Fibroblast of mammary gland (primary cell): ENCODE measurements at regions not wholly inside any gene's neighbourhood (a gene's known extent, or its start where the extent isn't known, plus 50 kb on each side); places are given as distances from the start of the nearest gene placed in this dataset.

Source experiments
- DNase-seq: peaks from one replicate; pipeline ENCODE4 v3.0.0-alpha.2; 2010; ENCODE audit warnings: low read depth
- H3K4me3 ChIP-seq: 2 replicates; pipeline ENCODE4 v1.5.1; 2011; ENCODE audit warnings: low read depth, mild to moderate bottlenecking, low read length, moderate library complexity; ENCODE audit not compliant: control insufficient read depth
- TF ChIP-seq, protein P1 (sequence below): conservative IDR thresholded peaks from 2 replicates; pipeline ENCODE4 v1.5.1; 2011; ENCODE audit warnings: low read depth, low read length, inconsistent platforms; ENCODE audit not compliant: control insufficient read depth, insufficient read depth

DNA sequence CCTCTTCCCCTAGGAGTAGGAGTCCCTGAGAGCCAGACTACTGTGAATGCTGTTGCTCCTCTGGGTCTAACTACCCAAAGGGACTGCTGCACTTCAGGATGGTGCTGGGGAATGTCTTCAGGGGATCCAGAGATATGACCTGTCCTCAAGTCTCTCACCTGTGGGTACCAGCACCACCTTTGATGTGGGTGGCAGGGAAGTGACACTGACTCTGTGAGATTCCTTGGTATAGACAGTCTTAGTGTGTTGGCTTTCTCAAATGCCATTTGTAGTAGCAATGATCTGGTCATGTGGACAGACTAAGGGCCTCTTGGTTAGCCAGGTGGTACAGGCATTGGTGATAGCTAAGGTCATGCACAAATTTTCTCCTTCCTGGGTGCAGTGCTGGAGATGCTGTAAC is 108.9 kb upstream of the ADAMTS3 start:
- DNase-seq, result no peak
- TF ChIP-seq, protein P1, sequence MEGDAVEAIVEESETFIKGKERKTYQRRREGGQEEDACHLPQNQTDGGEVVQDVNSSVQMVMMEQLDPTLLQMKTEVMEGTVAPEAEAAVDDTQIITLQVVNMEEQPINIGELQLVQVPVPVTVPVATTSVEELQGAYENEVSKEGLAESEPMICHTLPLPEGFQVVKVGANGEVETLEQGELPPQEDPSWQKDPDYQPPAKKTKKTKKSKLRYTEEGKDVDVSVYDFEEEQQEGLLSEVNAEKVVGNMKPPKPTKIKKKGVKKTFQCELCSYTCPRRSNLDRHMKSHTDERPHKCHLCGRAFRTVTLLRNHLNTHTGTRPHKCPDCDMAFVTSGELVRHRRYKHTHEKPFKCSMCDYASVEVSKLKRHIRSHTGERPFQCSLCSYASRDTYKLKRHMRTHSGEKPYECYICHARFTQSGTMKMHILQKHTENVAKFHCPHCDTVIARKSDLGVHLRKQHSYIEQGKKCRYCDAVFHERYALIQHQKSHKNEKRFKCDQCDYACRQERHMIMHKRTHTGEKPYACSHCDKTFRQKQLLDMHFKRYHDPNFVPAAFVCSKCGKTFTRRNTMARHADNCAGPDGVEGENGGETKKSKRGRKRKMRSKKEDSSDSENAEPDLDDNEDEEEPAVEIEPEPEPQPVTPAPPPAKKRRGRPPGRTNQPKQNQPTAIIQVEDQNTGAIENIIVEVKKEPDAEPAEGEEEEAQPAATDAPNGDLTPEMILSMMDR, result no peak
- H3K4me3 ChIP-seq, result no peak overlapping the region

DNA sequence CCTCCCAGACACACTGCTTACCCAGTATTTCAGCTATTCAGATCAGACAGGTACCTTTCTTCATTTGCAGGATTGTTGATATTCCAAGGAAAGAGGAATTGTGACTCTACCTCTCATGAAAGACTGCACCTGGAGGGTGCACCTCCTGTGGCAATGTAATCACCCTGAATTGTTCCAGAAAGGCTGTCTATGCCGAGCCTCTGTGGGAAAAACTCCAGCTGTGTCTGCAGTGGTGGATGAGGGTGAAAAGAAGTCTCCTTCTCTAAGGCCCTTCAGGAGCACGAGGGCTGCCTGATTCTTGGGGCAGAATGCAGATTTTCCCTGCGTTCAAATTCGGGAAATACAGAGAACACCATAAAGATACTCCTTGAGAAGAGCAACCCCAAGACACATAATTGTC is 108.2 kb upstream of the ADAMTS3 start:
- no peak overlapping the region for H3K4me3 ChIP-seq
- no peak for DNase-seq
- TF ChIP-seq, protein P1, result no peak

DNA sequence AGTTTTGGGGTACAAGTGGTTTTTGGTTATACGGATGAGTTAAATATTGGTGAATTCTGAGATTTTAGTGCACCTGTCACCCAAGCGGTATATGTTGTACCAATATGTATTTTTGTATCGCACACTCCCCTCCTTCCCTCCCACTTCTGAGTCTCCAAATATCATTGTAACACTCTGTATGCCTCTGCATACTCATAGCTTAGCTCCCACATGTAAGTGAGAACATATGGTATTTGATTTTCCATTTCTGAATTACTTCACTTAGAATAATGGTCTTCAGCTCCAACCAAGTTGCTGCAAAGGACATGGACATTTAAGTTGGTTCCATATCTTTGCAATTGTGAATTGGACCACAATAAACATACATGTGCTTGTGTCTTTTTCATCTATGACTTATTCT is 103.0 kb upstream of the ADAMTS3 start:
- TF ChIP-seq, protein P1, result no peak
- no peak overlapping the region for H3K4me3 ChIP-seq
- no peak for DNase-seq

DNA sequence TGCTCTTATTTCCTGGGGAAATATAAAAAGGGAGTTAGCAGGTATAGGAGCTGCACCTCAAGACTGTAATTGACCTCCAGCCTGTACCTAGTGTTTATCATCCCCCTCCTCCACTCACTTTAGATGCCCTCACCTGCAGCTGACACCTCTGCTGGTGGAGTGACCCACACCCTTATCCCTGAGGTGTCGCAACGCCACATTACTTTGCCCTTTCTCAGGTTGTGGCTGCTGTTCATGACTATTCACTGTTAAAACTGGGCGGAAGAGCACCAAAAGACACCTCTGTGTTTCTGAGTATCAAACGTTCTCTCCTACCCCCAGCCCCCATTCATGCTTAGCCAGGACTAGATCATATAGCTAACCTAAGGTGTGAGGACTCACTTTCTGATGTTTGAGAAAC is 101.5 kb upstream of the ADAMTS3 start:
- DNase-seq, result no peak
- TF ChIP-seq, protein P1, result no peak

DNA sequence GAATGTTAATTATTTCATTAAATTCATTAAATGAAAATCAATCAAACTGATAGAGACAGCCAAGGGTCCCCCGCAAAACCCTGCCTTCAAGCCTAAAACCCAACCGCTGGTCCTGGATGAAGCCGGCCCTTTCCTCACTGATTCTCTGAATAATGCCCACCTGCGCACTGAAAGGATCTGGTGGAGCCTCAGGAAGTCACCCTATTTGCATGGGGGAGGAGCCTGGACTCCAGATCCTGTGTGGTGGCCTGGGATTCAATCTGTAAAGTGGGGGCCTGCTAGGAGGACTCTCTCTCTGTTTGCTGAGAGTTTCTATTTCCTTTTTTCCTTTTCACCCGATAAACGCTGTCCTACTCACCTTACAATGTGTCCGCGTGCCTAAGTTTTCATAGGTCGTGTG is 97.9 kb upstream of the ADAMTS3 start:
- H3K4me3 ChIP-seq, result no peak overlapping the region
- DNase-seq, result no peak
- TF ChIP-seq, protein P1, result no peak

More for the DNA sequence above, 101.5 kb upstream of the ADAMTS3 start:
- H3K4me3 ChIP-seq, result no peak overlapping the region

DNA sequence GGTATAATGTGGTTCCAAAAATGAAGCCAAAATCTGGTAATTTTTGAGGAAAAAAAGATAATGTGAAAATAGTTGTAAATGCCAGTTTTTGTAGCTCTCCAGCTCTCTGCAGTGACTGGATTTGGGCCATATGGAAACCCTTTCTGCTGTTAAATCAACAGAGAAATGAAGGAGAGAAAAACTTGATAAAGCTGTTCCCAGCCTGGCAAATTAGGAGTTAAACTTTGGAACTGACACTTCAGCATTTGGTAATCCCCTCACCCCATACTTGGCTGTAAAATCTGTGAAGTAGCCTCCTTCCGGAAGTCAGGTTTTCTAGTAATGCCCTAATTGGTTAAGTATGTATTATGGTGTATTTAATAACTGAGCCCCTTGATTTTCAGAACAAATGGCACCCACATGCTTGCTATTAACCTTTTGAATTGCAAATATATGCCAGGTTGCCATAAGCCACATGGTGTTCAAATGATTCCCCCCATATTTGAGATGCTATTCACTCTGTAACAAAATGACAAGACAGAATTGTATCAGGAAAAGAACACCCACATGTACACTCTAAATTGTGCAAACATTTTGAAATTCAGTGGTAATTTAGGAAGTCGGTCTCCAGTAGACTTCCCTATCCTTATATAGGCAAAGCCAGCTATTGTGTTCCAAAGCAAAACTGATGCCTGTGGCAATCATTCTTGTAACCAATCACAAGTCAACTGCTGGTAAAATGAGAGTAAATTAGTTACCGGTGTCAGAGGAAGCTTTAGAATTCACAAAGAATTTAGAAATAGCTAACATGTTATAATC is 96.3 kb upstream of the ADAMTS3 start:
- no peak overlapping the region for H3K4me3 ChIP-seq
- TF ChIP-seq, protein P1, result no peak
- DNase-seq, result no peak
